ENCODE measurements at regions not wholly inside any gene's neighbourhood (a gene's known extent, or its start where the extent isn't known, plus 50 kb on each side); places are given as distances from the start of the nearest gene placed in this dataset.
A peak's percentile ranks its signal among the peaks of the same experiment; 100 is the strongest.

- in situ Hi-C loops (cut with HindIII; ENCODE audit: low sequenced_read_pairs): no loop called here
- no peak for DNase-seq (ENCODE audit: low spot score)
These were observed 226.1 kb upstream of the UBE2E2 start for GRCh38 chr3:22977042-22977441.

- in situ Hi-C loops (cut with HindIII; ENCODE audit: low sequenced_read_pairs): no loop called here
- DNase-seq (ENCODE audit: low spot score): no peak
These were observed 225.4 kb upstream of the UBE2E2 start for GRCh38 chr3:22977650-22978289.

- in situ Hi-C loops (cut with HindIII; ENCODE audit: low sequenced_read_pairs): no loop called here
- DNase-seq (ENCODE audit: low spot score): no peak
These were observed 223.5 kb upstream of the UBE2E2 start for GRCh38 chr3:22979581-22979980.

GRCh38 chr3:22980346-22980745 is 222.8 kb upstream of the UBE2E2 start:
- in situ Hi-C loops (cut with HindIII; ENCODE audit: low sequenced_read_pairs): no loop called here
- no peak for DNase-seq (ENCODE audit: low spot score)

- peak; percentile 34 for DNase-seq (ENCODE audit: low spot score)
- in situ Hi-C loops (cut with HindIII; ENCODE audit: low sequenced_read_pairs): no loop called here
These were observed 222.0 kb upstream of the UBE2E2 start for GRCh38 chr3:22981166-22981565.

GRCh38 chr3:22981861-22982260 is 221.3 kb upstream of the UBE2E2 start:
- peak; percentile 72 for DNase-seq (ENCODE audit: low spot score)
- in situ Hi-C loops (cut with HindIII; ENCODE audit: low sequenced_read_pairs): no loop called here

- in situ Hi-C loops (cut with HindIII; ENCODE audit: low sequenced_read_pairs): no loop called here
- DNase-seq (ENCODE audit: low spot score): no peak
These were observed 220.0 kb upstream of the UBE2E2 start for GRCh38 chr3:22982981-22983587.

GRCh38 chr3:22986958-22987357 is 216.2 kb upstream of the UBE2E2 start:
- in situ Hi-C loops (cut with HindIII; ENCODE audit: low sequenced_read_pairs): no loop called here
- DNase-seq (ENCODE audit: low spot score): no peak

- DNase-seq (ENCODE audit: low spot score): no peak
- in situ Hi-C loops (cut with HindIII; ENCODE audit: low sequenced_read_pairs): no loop called here
These were observed 214.6 kb upstream of the UBE2E2 start for GRCh38 chr3:22988566-22988965.

GRCh38 chr3:22989716-22990115 is 213.4 kb upstream of the UBE2E2 start:
- in situ Hi-C loops (cut with HindIII; ENCODE audit: low sequenced_read_pairs): no loop called here
- DNase-seq (ENCODE audit: low spot score): no peak

- in situ Hi-C loops (cut with HindIII; ENCODE audit: low sequenced_read_pairs): no loop called here
- no peak for DNase-seq (ENCODE audit: low spot score)
These were observed 212.6 kb upstream of the UBE2E2 start for GRCh38 chr3:22990291-22991200.

- in situ Hi-C loops (cut with HindIII; ENCODE audit: low sequenced_read_pairs): no loop called here
- DNase-seq (ENCODE audit: low spot score): no peak
These were observed 208.3 kb upstream of the UBE2E2 start for GRCh38 chr3:22994781-22995180.

- in situ Hi-C loops (cut with HindIII; ENCODE audit: low sequenced_read_pairs): no loop called here
These were observed 206.1 kb upstream of the UBE2E2 start for GRCh38 chr3:22996920-22997571.

GRCh38 chr3:23000371-23000770 is 202.8 kb upstream of the UBE2E2 start:
- in situ Hi-C loops (cut with HindIII; ENCODE audit: low sequenced_read_pairs): no loop called here
- no peak for DNase-seq (ENCODE audit: low spot score)

More at GRCh38 chr3:22996920-22997571, 206.1 kb upstream of the UBE2E2 start:
- DNase-seq (ENCODE audit: low spot score): no peak

- no peak for DNase-seq (ENCODE audit: low spot score)
- in situ Hi-C loops (cut with HindIII; ENCODE audit: low sequenced_read_pairs): no loop called here
These were observed 201.0 kb upstream of the UBE2E2 start for GRCh38 chr3:23002151-23002550.

GRCh38 chr3:23002836-23003732 is 200.0 kb upstream of the UBE2E2 start:
- no peak for DNase-seq (ENCODE audit: low spot score)
- in situ Hi-C loops (cut with HindIII; ENCODE audit: low sequenced_read_pairs): no loop called here

- in situ Hi-C loops (cut with HindIII; ENCODE audit: low sequenced_read_pairs): no loop called here
- no peak for DNase-seq (ENCODE audit: low spot score)
These were observed 199.4 kb upstream of the UBE2E2 start for GRCh38 chr3:23003733-23004046.

GRCh38 chr3:23004971-23005370 is 198.2 kb upstream of the UBE2E2 start:
- in situ Hi-C loops (cut with HindIII; ENCODE audit: low sequenced_read_pairs): no loop called here

GRCh38 chr3:23017801-23018200 is 185.3 kb upstream of the UBE2E2 start:
- no peak for DNase-seq (ENCODE audit: low spot score)
- in situ Hi-C loops (cut with HindIII; ENCODE audit: low sequenced_read_pairs): no loop called here

More at GRCh38 chr3:23004971-23005370, 198.2 kb upstream of the UBE2E2 start:
- DNase-seq (ENCODE audit: low spot score): no peak
